ENCODE measurements at regions not wholly inside any gene's neighbourhood (a gene's known extent, or its start where the extent isn't known, plus 50 kb on each side); places are given as distances from the start of the nearest gene placed in this dataset.

DNA sequence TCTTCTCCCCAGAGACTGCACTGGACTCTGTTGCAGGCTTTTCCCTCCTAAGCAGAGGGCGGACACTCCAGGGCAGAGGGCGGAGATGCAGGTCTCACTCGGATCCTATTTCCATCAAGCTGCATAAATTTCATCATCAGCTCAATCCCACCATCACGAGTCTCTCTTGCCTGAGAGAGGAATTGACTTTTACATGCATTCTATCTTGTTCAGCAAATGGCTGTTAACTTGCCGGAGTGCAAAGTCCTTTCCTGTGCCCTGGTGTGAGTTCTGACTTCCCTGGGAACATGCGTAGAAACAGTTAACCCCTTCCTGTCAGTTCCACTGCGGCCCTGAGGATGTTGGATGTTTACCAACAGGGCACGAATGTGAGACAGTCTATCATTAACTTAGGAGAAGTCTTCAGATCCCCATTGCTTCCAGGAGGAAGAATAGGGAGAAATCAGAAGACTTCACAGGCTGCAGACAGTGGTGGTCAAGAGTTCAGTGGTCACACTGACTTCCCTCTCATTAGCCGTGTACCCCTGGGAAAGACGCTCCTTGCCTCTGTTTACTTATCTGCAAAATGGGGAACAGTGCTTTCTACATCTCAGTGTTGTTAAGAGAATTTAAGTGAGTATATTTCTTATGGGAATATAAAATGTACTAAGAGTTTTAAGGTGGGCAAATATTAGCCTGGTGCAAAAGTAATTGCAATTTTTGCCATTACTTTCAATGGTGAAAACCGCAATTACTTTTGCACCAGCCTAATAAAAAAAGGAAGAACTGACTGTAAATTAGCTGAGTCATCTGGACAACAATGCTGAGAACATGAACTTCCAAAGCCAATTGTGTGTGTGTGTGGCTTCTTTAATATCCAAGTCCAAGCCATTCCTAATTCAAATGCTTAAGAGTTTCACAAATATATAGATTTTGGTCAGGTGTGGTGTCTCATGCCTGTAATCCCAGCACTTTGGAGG lies 248.0 kb downstream of the DRD1 start:
- DNase-seq (ENCODE audit: low read depth in 2 of 3, low spot score in 2 of 3), result no peak

DNA sequence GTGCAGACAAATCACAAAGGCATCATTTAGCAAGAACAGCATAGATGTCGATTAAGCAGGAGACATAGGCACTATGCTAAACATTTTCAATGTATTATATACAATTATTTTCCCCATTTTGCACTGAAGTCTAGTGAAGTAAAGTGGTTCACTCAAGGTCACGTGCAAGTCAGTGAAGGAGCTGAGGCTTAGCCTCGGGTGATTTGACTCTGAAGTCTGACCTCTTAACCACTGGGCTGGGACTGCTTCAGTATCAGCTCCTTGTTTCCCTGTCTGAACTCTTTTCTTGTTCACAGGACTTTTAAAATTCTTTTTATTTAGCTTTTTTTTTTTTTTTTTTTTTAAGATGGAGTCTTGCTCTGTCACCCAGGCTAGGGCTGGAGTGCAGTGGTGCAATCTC lies 262.7 kb downstream of the DRD1 start:
- no peak for DNase-seq (ENCODE audit: low read depth in 2 of 3, low spot score in 2 of 3)

- no peak for DNase-seq (ENCODE audit: low read depth in 2 of 3, low spot score in 2 of 3)
Observed at GRCh38 chr5:175170899-175171298, 273.1 kb downstream of the DRD1 start.

DNA sequence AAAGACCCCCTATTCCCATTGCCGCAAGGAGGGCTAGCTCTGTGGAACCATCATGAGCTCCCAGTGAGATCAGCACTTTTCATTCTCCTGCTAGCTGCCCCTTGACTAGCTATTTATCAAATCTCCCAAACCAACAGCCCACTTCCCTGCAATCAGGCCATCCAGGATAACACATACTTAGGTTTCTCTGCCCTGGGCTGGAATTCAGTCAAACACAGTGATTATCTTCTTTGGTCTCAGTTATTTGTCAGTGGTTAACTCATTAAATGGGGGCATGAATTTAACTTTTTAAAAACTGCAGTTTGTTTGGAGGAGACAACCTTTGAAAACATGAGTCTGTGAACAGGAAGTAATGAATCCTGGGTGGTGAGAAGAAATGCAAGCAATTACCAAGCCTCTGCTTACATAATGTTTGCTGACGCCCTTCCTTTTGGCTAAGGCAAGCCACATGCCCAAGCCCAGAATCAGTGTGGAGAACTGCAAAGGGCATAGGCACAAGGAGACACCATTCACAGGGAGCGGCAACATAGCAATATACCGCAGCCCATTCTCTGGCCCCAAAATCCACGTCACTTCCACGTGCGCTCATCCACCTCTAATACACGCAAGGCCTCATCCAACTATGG lies 275.0 kb downstream of the DRD1 start:
- no peak for DNase-seq (ENCODE audit: low read depth in 2 of 3, low spot score in 2 of 3)

DNA sequence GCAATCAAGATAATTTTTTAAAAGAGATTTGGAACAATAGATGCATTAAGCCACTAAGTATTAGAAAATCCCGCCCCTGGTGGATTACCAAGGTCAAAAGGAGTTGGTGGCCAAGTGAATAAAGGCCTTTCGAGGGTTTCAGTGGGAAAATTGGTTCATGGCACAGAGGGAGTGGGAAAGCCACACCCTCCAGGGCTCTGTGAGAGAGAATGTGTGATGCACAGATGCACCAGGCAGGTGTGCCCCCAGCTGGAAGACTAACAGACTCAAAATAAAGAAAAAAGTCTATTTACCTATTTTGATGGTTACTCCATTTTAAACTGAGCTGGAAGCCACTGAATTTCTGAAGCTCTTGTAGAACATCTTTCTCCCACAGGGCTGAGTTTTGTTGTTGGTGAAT lies 278.0 kb downstream of the DRD1 start:
- no peak for DNase-seq (ENCODE audit: low read depth in 2 of 3, low spot score in 2 of 3)

DNA sequence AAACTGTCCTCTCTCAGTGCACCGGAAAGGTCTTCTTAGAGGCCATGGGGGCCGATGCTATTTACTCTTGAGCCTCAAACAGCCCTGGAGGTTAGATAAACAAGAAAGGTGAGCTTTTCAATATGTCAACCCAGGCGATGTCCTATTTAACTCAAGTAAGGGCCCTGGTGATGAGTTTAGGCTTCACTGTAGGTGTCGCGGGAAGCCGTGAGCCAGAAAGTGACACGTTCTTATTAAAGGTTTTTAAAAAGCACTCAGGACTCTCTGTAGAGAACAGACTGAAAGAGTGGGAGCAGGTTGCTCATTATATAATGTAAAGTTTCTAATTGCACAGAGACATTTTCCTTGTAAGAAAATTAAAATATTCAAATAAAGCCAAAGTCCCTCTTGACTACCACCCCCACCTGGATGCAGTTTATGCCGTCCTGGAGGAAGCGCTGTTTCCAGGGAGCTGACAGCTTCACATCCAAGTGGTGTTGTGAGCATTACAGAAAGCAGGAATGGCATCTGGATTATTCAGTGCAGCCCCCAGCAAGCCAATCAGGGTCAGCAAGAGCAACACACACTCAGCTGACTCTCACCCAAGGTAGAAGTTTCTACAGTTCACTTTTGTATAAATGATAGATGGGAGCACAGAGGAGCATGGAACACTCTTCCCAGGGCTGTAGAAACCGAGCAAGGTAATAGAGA lies 280.3 kb downstream of the DRD1 start:
- no peak for DNase-seq (ENCODE audit: low read depth in 2 of 3, low spot score in 2 of 3)

DNA sequence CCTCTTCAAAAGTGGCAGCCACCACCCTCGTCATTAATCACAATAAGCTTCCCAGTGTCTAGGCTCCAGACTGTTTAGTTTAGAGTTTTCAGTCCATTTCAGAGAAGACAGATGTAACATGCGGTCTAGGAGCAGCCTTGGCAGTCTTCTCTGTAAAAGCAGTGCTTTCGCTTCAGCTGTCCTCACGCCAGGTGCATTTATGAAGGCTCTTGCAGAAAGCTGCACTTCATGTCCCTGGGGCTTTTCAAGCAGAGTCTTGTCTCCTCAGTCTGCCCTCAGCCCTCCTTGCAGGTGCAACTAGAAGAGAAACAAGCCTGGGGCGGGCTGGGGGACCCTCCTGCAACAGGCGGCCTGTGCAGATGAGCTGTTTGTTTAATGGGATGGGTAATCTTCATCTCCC lies 281.9 kb downstream of the DRD1 start:
- no peak for DNase-seq (ENCODE audit: low read depth in 2 of 3, low spot score in 2 of 3)

GRCh38 chr5:175159956-175160355 lies 284.0 kb downstream of the DRD1 start:
- DNase-seq (ENCODE audit: low read depth in 2 of 3, low spot score in 2 of 3), result no peak

- no peak for DNase-seq (ENCODE audit: low read depth in 2 of 3, low spot score in 2 of 3)
Observed at GRCh38 chr5:175148636-175149172, 295.3 kb downstream of the DRD1 start.

DNA sequence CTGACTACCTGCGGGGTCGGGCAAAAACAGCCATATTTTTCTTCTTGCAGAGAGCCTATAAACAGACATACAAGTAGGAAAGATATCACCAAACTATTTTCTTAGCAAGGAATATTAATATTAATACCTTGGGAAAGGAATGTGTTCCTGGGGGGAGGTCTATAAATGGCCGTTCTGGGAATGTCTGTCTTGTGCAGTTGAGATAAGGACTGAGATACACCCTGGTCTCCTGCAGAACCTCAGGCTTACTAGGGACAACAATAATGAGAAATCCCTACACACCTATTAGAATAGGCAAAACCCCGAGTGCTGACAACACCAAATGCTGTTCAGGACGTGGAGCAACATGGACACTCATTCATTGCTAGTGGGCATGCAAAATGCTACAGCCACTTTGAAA lies 297.2 kb downstream of the DRD1 start:
- no peak for DNase-seq (ENCODE audit: low read depth in 2 of 3, low spot score in 2 of 3)

GRCh38 chr5:175141421-175141820 lies 302.6 kb downstream of the DRD1 start:
- DNase-seq (ENCODE audit: low read depth in 2 of 3, low spot score in 2 of 3), result no peak

- DNase-seq (ENCODE audit: low read depth in 2 of 3, low spot score in 2 of 3), result no peak
Observed at GRCh38 chr5:175133185-175133584, 310.8 kb downstream of the DRD1 start.

DNA sequence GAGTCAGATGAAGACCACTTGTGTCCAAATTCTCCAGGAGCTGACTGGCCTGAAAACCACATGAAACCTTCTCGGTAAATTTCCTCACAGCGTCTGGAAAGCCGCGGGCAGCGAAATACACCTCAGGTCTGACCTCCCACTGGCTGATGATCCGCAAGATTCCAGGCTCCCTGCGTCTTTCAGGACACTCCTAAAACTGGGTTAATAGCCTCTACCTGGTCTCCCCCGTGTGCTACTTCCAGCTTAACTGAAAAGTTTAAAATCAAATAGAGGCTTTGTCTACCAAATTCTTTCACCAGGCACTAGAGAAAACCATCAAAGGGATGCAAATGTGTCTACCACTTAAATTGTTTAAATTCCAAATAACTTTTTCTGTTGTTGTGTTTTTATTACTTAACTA lies 312.6 kb downstream of the DRD1 start:
- DNase-seq (ENCODE audit: low read depth in 2 of 3, low spot score in 2 of 3), result no peak

- DNase-seq (ENCODE audit: low read depth in 2 of 3, low spot score in 2 of 3), result no peak
Observed at GRCh38 chr5:175129619-175130018, 314.4 kb downstream of the DRD1 start.

- DNase-seq (ENCODE audit: low read depth in 2 of 3, low spot score in 2 of 3), result no peak
Observed at GRCh38 chr5:175129121-175129520, 314.9 kb downstream of the DRD1 start.

DNA sequence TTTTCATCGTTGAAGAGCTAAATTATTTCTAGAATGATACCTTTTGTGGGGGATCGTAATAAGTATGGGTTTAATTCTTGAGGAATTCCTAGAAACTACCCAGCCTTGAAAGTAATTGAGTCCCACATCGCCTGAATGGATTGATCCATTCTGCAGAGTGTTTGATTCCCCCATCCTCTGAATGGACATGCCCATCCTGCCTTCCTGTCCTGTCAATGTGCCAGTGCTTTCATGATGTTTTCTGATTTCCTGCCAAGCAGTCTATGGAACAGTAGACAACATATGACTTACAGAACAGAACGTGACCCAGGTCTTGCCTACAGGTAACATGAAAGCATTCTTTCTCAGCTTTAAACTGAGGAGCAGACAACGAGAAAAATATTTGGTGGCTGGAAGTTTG lies 319.2 kb downstream of the DRD1 start:
- no peak for DNase-seq (ENCODE audit: low read depth in 2 of 3, low spot score in 2 of 3)

DNA sequence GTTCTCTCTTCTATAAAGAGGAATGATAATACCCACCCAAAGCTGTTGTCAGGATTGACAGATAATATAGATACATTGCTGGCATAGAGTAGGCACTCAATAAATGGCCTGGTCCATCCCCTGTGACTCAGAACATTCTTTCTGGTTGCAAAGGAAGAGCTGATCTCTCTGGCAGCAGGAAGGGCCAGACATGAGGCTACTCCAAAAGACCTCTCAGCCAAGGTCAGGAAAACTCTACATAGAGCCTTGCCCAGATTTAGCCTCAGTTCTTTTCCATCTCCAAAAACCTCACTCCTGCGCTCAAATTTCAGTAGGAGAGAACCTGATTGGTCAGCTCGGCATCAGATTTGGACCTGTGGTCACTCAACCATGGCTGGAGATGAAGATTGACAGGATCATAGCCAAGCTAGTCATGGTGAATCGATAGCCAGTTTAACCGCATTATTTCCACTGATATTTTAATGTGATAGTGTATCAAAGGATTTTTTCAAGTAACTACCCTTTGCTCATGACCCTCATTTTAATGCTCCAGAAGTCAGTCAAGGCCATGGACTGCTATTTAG lies 319.6 kb downstream of the DRD1 start:
- DNase-seq (ENCODE audit: low read depth in 2 of 3, low spot score in 2 of 3), result no peak

DNA sequence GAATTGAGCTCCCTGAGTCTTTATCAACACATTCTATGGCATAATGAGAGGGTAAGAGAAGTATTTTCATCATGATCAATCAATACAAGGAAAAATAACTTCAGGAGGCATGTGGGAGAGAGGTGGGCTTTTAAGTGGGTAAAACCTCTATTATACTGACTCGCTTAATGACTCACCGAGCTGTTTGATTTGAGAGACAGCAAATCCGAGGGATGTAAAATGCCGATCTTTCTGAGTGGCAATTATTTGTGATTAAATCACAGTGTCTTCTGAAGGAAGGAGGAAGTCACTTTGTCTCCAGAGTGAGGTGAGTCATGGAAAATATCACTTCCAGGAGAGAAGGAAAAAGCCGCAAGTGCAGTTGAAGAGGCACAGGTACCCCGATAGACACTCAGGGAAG lies 320.4 kb downstream of the DRD1 start:
- DNase-seq (ENCODE audit: low read depth in 2 of 3, low spot score in 2 of 3), result no peak

DNA sequence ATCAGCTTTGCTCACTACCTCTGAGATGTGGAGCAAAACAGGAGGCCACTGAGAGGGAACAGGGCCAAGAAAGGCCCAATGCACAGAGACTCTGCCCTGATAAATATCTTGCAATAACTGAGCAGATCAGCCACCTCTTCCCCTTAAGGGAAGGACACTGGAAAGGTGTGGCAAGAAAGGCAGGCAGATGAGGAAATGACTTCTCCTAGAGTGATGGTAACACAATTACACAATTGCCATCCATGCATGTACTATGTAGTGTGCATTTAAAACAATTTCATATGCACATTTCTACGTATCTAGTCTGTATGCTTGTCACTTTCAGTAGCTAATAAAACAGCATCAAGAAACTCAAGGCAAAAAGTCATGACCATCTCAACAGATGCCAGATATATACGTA lies 322.5 kb downstream of the DRD1 start:
- no peak for DNase-seq (ENCODE audit: low read depth in 2 of 3, low spot score in 2 of 3)

- DNase-seq (ENCODE audit: low read depth in 2 of 3, low spot score in 2 of 3), result no peak
Observed at GRCh38 chr5:175120412-175120811, 323.6 kb downstream of the DRD1 start.

GRCh38 chr5:175118700-175119309 lies 325.2 kb downstream of the DRD1 start:
- DNase-seq (ENCODE audit: low read depth in 2 of 3, low spot score in 2 of 3), result no peak

Measured in activated CD8-positive, alpha-beta memory T cell treated with anti-CD3 and anti-CD28 coated beads for 48 hours (primary cell).